ENCODE measurements at regions not wholly inside any gene's neighbourhood (a gene's known extent, or its start where the extent isn't known, plus 50 kb on each side); places are given as distances from the start of the nearest gene placed in this dataset.

- H3K4me3 Mint-ChIP-seq, result no peak overlapping the region
- H3K27ac Mint-ChIP-seq, result no peak overlapping the region
- H3K4me1 Mint-ChIP-seq (ENCODE audit: unreplicated experiment), result peaks cover 16% of the 10 kb centered on the region
Measured at GRCh38 chr4:158999166-158999682, 103.7 kb upstream of the RAPGEF2 start.

GRCh38 chr4:158999849-159000248 lies 103.0 kb upstream of the RAPGEF2 start:
- Mint-ChIP-seq H3K4me3 (no peak overlapping the region), H3K4me1 (ENCODE audit: unreplicated experiment) (peaks cover 16% of the 10 kb centered on the region), H3K27ac (no peak overlapping the region), H3K36me3 (no peaks in the 10 kb centered on the region), H3K9me3 (no peaks in the 10 kb centered on the region), H3K27me3 (no peaks in the 10 kb centered on the region)
- no peak for DNase-seq (ENCODE audit: extremely low spot score, unreplicated experiment)
- TF ChIP-seq, protein P1, sequence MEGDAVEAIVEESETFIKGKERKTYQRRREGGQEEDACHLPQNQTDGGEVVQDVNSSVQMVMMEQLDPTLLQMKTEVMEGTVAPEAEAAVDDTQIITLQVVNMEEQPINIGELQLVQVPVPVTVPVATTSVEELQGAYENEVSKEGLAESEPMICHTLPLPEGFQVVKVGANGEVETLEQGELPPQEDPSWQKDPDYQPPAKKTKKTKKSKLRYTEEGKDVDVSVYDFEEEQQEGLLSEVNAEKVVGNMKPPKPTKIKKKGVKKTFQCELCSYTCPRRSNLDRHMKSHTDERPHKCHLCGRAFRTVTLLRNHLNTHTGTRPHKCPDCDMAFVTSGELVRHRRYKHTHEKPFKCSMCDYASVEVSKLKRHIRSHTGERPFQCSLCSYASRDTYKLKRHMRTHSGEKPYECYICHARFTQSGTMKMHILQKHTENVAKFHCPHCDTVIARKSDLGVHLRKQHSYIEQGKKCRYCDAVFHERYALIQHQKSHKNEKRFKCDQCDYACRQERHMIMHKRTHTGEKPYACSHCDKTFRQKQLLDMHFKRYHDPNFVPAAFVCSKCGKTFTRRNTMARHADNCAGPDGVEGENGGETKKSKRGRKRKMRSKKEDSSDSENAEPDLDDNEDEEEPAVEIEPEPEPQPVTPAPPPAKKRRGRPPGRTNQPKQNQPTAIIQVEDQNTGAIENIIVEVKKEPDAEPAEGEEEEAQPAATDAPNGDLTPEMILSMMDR (conservative IDR thresholded peaks at IDR 0.05), result no peak

More at GRCh38 chr4:158999166-158999682, 103.7 kb upstream of the RAPGEF2 start:
- Mint-ChIP-seq H3K9me3 (no peaks in the 10 kb centered on the region), H3K27me3 (no peaks in the 10 kb centered on the region), H3K36me3 (no peaks in the 10 kb centered on the region)
- DNase-seq (ENCODE audit: extremely low spot score, unreplicated experiment), result no peak
- TF ChIP-seq, protein P1 (conservative IDR thresholded peaks at IDR 0.05), result no peak

DNA sequence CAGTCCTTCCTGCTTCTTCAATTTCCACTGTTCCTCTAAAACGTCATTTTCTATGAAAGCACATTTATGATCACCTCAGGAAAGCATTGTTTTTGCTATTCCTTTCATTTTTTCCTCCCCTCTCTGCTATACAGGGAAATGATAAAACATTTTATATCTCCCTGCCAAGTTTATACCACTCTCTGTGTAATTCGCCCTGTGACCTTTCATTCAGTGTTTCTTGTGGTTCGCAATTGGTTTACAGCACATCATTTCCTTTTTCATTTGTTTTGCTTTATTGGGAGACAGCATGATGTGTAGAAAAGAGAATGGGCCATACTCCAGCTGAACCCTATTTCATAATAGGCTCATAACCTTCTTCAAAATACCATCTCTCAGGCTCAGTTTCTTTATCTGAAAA lies 99.9 kb upstream of the RAPGEF2 start:
- peaks cover 12% of the 10 kb centered on the region for H3K4me1 Mint-ChIP-seq (ENCODE audit: unreplicated experiment)
- H3K9me3 Mint-ChIP-seq, result no peaks in the 10 kb centered on the region
- no peaks in the 10 kb centered on the region for H3K36me3 Mint-ChIP-seq
- H3K27me3 Mint-ChIP-seq, result no peaks in the 10 kb centered on the region
- TF ChIP-seq, protein P1 (conservative IDR thresholded peaks at IDR 0.05), result no peak
- H3K4me3 Mint-ChIP-seq, result no peak overlapping the region
- no peak overlapping the region for H3K27ac Mint-ChIP-seq
- no peak for DNase-seq (ENCODE audit: extremely low spot score, unreplicated experiment)

GRCh38 chr4:159003420-159004253 lies 99.2 kb upstream of the RAPGEF2 start:
- peak overlapping the region; percentile 3 for H3K27ac Mint-ChIP-seq
- TF ChIP-seq, protein P1 (conservative IDR thresholded peaks at IDR 0.05), result no peak
- no peaks in the 10 kb centered on the region for H3K27me3 Mint-ChIP-seq
- DNase-seq (ENCODE audit: extremely low spot score, unreplicated experiment), result no peak
- peaks cover 12% of the 10 kb centered on the region for H3K4me1 Mint-ChIP-seq (ENCODE audit: unreplicated experiment)
- no peaks in the 10 kb centered on the region for H3K9me3 Mint-ChIP-seq
- H3K36me3 Mint-ChIP-seq, result no peaks in the 10 kb centered on the region
- H3K4me3 Mint-ChIP-seq, result peak overlapping the region; percentile 18

DNA sequence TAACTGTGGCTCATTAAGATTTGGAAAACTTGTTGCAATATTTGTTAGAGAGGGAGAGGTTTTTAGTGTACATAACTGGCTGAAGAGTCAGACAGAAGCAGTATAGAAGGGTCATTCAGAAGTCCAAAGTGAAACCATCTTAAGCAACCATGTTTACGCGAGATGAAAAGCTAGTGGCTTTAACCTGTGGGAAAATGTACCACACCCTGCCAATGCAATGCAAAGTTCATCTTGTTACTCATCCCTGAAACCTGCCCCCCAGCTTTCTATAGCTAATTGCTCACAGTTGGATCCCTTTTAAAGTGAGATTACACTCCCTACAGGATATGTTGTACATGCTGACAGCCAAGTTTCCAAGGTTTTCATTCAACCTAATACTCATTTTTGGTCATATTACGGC lies 96.7 kb upstream of the RAPGEF2 start:
- H3K4me3 Mint-ChIP-seq, result no peak overlapping the region
- H3K27ac Mint-ChIP-seq, result peak overlapping the region; percentile 63
- no peak for DNase-seq (ENCODE audit: extremely low spot score, unreplicated experiment)
- H3K4me1 Mint-ChIP-seq (ENCODE audit: unreplicated experiment), result peaks cover 19% of the 10 kb centered on the region
- TF ChIP-seq, protein P1 (conservative IDR thresholded peaks at IDR 0.05), result no peak
- no peaks in the 10 kb centered on the region for H3K27me3 Mint-ChIP-seq
- no peaks in the 10 kb centered on the region for H3K36me3 Mint-ChIP-seq
- no peaks in the 10 kb centered on the region for H3K9me3 Mint-ChIP-seq

All from type B pancreatic cell (in vitro differentiated cells).